ENCODE measurements at regions not wholly inside any gene's neighbourhood (a gene's known extent, or its start where the extent isn't known, plus 50 kb on each side); places are given as distances from the start of the nearest gene placed in this dataset.

DNA sequence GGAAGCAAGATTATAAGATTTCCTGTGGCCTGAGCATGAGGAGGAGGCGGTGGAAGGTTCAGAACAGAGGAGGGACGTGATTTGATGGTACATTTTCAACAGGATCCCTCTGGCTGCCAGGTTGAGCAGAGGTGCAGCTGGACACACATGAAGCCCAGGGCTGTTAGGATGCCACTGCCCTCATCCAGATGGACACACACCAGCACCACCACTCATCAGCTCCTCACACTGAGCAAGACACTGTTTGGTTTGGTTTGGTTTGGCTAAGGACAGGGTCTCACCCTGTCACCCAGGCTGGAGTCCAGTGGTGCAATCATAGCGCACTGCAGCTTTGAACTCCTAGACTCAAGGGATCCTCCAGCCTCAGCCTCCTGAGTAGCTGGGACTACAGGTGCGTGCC, 402.6 kb upstream of the C16orf82 start:
- H3K4me3 ChIP-seq: no peak overlapping the region
- no peaks in the 10 kb centered on the region for H3K9me3 ChIP-seq (ENCODE audit: low read depth)
- H3K27me3 Mint-ChIP-seq (ENCODE audit: insufficient read depth, low read depth): peaks cover 9% of the 10 kb centered on the region
- H3K36me3 Mint-ChIP-seq: peaks cover 2% of the 10 kb centered on the region
- no peak overlapping the region for H3K27ac ChIP-seq
- peaks cover 46% of the 10 kb centered on the region for H3K4me1 Mint-ChIP-seq
- H4K20me1 ChIP-seq (ENCODE audit: low read depth): no peaks in the 10 kb centered on the region
- no peak overlapping the region for H3K4me3 Mint-ChIP-seq
- H3K79me2 ChIP-seq (ENCODE audit: low read depth): no peaks in the 10 kb centered on the region
- H3K9ac ChIP-seq: no peak overlapping the region
- peak overlapping the region; percentile 48 for H2AFZ ChIP-seq (replicated peaks)
- peaks cover 19% of the 10 kb centered on the region for H3F3A ChIP-seq (ENCODE audit: low read depth)
- no peak overlapping the region for H3K27ac Mint-ChIP-seq
- H3K27me3 ChIP-seq: no peaks in the 10 kb centered on the region
- TF ChIP-seq, protein P1, sequence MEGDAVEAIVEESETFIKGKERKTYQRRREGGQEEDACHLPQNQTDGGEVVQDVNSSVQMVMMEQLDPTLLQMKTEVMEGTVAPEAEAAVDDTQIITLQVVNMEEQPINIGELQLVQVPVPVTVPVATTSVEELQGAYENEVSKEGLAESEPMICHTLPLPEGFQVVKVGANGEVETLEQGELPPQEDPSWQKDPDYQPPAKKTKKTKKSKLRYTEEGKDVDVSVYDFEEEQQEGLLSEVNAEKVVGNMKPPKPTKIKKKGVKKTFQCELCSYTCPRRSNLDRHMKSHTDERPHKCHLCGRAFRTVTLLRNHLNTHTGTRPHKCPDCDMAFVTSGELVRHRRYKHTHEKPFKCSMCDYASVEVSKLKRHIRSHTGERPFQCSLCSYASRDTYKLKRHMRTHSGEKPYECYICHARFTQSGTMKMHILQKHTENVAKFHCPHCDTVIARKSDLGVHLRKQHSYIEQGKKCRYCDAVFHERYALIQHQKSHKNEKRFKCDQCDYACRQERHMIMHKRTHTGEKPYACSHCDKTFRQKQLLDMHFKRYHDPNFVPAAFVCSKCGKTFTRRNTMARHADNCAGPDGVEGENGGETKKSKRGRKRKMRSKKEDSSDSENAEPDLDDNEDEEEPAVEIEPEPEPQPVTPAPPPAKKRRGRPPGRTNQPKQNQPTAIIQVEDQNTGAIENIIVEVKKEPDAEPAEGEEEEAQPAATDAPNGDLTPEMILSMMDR (IDR thresholded peaks at IDR 0.05): no peak
- TF ChIP-seq EZH2phosphoT487 (IDR thresholded peaks at IDR 0.05) (no peak), EZH2 (IDR thresholded peaks at IDR 0.05) (no peak)
- no peaks in the 10 kb centered on the region for H3K36me3 ChIP-seq
- DNase-seq (ENCODE audit: low spot score): no peak
- peaks cover 45% of the 10 kb centered on the region for H3K4me1 ChIP-seq
- peak overlapping the region; percentile 37 for H3K4me2 ChIP-seq
- H3K9me3 Mint-ChIP-seq: peaks cover 2% of the 10 kb centered on the region

DNA sequence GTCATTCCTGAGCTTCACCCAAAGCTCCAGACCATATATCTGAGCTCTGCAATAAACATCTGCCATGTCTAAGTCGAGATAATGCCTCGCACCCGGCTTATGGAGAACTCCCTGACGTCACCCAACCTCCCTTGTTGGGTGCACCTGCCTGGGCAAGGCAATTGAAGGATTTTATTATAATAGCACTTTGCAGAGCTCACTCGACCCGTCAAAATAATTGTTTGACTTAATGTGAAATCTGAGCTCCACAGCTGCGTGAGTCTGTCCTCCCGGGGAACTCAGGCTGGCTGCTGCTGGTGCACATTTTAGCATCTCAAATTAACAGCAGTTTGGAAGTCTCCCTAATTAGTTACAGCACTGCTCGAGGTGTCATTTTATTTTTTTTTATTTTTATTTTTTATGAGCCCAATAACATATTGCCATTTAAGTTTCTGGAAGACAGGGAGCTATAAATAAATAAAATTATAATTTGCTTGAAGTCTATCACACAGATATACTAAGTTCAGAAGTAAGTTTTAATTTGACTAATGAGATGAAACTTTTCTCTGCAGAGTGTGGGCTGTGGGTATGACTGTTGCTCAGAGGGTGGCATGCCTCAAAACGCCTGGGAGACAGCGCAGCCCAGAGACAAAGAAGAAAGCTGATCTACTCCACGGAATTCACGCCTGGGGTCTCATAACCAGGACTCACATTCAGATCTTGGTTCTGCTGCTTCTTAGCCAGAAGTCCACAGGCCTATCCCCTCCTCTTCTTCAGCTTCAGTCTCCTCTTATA, 401.4 kb upstream of the C16orf82 start:
- DNase-seq (ENCODE audit: low spot score): no peak
- H3K4me2 ChIP-seq: peak overlapping the region; percentile 41
- peaks cover 19% of the 10 kb centered on the region for H3F3A ChIP-seq (ENCODE audit: low read depth)
- H3K27ac Mint-ChIP-seq: no peak overlapping the region
- no peaks in the 10 kb centered on the region for H3K36me3 ChIP-seq
- no peak overlapping the region for H2AFZ ChIP-seq (replicated peaks)
- peaks cover 2% of the 10 kb centered on the region for H3K36me3 Mint-ChIP-seq
- H3K27ac ChIP-seq: no peak overlapping the region
- no peaks in the 10 kb centered on the region for H4K20me1 ChIP-seq (ENCODE audit: low read depth)
- H3K4me3 Mint-ChIP-seq: peak overlapping the region; percentile 33
- H3K4me1 ChIP-seq: peaks cover 45% of the 10 kb centered on the region
- peaks cover 46% of the 10 kb centered on the region for H3K4me1 Mint-ChIP-seq
- no peaks in the 10 kb centered on the region for H3K9me3 ChIP-seq (ENCODE audit: low read depth)
- no peaks in the 10 kb centered on the region for H3K27me3 ChIP-seq
- H3K79me2 ChIP-seq (ENCODE audit: low read depth): no peaks in the 10 kb centered on the region
- no peak for TF ChIP-seq EZH2 (IDR thresholded peaks at IDR 0.05)
- no peak for TF ChIP-seq EZH2phosphoT487 (IDR thresholded peaks at IDR 0.05)
- TF ChIP-seq, protein P1 (IDR thresholded peaks at IDR 0.05): no peak
- no peak overlapping the region for H3K9ac ChIP-seq
- peaks cover 14% of the 10 kb centered on the region for H3K27me3 Mint-ChIP-seq (ENCODE audit: insufficient read depth, low read depth)
- no peak overlapping the region for H3K4me3 ChIP-seq
- peaks cover 2% of the 10 kb centered on the region for H3K9me3 Mint-ChIP-seq

- Mint-ChIP-seq H3K4me3 (no peak overlapping the region), H3K27ac (no peak overlapping the region), H3K36me3 (peaks cover 2% of the 10 kb centered on the region), H3K27me3 (ENCODE audit: insufficient read depth, low read depth) (peaks cover 14% of the 10 kb centered on the region), H3K4me1 (peaks cover 47% of the 10 kb centered on the region), H3K9me3 (peaks cover 2% of the 10 kb centered on the region)
- Histone ChIP-seq H3K27ac (no peak overlapping the region), H3K36me3 (no peaks in the 10 kb centered on the region), H3F3A (ENCODE audit: low read depth) (peaks cover 19% of the 10 kb centered on the region), H3K27me3 (no peaks in the 10 kb centered on the region), H3K4me1 (peaks cover 47% of the 10 kb centered on the region), H3K79me2 (ENCODE audit: low read depth) (no peaks in the 10 kb centered on the region), H3K4me3 (no peak overlapping the region), H3K4me2 (no peak overlapping the region), H4K20me1 (ENCODE audit: low read depth) (no peaks in the 10 kb centered on the region), H3K9ac (no peak overlapping the region), H3K9me3 (ENCODE audit: low read depth) (no peaks in the 10 kb centered on the region), H2AFZ (replicated peaks) (no peak overlapping the region)
- no peak for DNase-seq (ENCODE audit: low spot score)
- TF ChIP-seq, protein P1 (IDR thresholded peaks at IDR 0.05): no peak
- TF ChIP-seq EZH2phosphoT487 (IDR thresholded peaks at IDR 0.05) (no peak), EZH2 (IDR thresholded peaks at IDR 0.05) (no peak)
Measured at GRCh38 chr16:26666486-26666885, 400.2 kb upstream of the C16orf82 start.
